Osteoblast (primary cell): ENCODE measurements at regions not wholly inside any gene's neighbourhood (a gene's known extent, or its start where the extent isn't known, plus 50 kb on each side); places are given as distances from the start of the nearest gene placed in this dataset.

Experiments used
- DNase-seq: peaks from one replicate; pipeline ENCODE4 v3.0.0; 2011; ENCODE audit warnings: low spot score, mixed read lengths; ENCODE audit not compliant: insufficient read length; ENCODE audit errors: missing footprints
- H2AFZ ChIP-seq: 2 replicates; pipeline ENCODE4 v1.6.0; 2011; ENCODE audit warnings: mild to moderate bottlenecking, low read length
- H3K27ac ChIP-seq: 2 replicates; pipeline ENCODE4 v1.5.1; 2011; ENCODE audit warnings: mild to moderate bottlenecking, low read depth, low read length, moderate library complexity
- H3K27me3 ChIP-seq: 2 replicates; pipeline ENCODE4 v1.6.0; 2012; ENCODE audit warnings: mild to moderate bottlenecking, control low read depth, inconsistent platforms, low read length, moderate library complexity; ENCODE audit not compliant: insufficient read depth
- H3K36me3 ChIP-seq: 2 replicates; pipeline ENCODE4 v1.5.1; 2011; ENCODE audit warnings: mild to moderate bottlenecking, low read length, control low read depth, moderate library complexity; ENCODE audit not compliant: insufficient read depth
- H3K4me1 ChIP-seq: 2 replicates; pipeline ENCODE4 v1.5.1; 2011; ENCODE audit warnings: mild to moderate bottlenecking, low read length, control low read depth, moderate library complexity; ENCODE audit not compliant: insufficient read depth
- H3K4me2 ChIP-seq: 2 replicates; pipeline ENCODE4 v1.6.0; 2011; ENCODE audit warnings: mild to moderate bottlenecking, low read length; ENCODE audit not compliant: insufficient read depth
- H3K4me3 ChIP-seq: fragments of 200-600 bp; sonication (generic); 3 replicates; pipeline ENCODE4 v1.5.1; 2012; ENCODE audit warnings: mild to moderate bottlenecking, low read length, inconsistent platforms; ENCODE audit not compliant: insufficient read depth
- H3K79me2 ChIP-seq: 2 replicates; pipeline ENCODE4 v1.6.0; 2012; ENCODE audit warnings: mild to moderate bottlenecking, low read length, control low read depth, inconsistent platforms; ENCODE audit not compliant: insufficient read depth
- H3K9me3 ChIP-seq: 2 replicates; pipeline ENCODE4 v1.5.1; 2011; ENCODE audit warnings: low read depth, low read length, control low read depth
- H4K20me1 ChIP-seq: 2 replicates; pipeline ENCODE4 v1.6.0; 2012; ENCODE audit warnings: mild to moderate bottlenecking, low read length, control low read depth; ENCODE audit not compliant: insufficient read depth
- TF ChIP-seq, protein P1 (sequence below): IDR thresholded peaks from 2 replicates; pipeline ENCODE4 v1.5.1; 2011; ENCODE audit warnings: mild to moderate bottlenecking, low read depth, low read length, moderate library complexity; ENCODE audit errors: extremely low read depth

DNA sequence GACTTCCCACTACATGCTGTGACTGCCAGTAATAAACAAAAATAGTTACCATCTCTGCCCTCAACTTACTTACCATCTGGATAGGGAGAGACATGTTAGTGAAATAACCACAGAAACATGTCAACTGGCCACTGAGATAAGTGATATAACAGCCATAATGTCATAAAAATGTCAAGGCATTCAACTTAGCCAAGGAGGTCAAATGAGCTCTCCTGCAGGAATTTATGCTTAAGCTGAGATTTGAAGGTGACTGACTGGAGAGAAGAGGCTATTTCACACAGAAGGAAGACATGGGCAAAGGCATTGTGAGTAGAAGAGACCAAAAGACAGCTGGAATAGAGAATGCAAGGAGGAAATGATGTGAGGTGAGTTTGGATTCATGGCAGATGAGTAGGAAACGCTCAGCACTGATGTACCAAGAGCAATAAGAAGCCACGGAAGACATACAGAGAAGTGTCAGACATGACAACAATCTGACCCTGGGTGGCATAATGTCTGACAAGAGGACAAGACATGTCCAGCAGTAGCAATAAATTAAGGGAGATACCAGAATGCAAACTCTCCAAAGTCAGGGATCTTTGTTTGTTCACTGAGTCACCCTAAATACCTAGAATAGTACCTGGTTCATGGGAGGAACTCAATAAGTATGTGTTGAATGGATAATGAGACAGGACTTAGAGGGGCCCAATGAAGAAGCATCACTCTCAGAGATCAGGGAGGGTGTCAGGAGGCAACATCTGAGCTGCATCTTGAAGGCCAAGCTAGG is 318.8 kb downstream of the ACTL7B start:
- H3K4me1 ChIP-seq = peaks cover 16% of the 10 kb centered on the region
- H2AFZ ChIP-seq = no peak overlapping the region
- no peak overlapping the region for H3K4me3 ChIP-seq
- no peaks in the 10 kb centered on the region for H3K36me3 ChIP-seq
- no peak overlapping the region for H3K4me2 ChIP-seq
- H4K20me1 ChIP-seq = no peaks in the 10 kb centered on the region
- TF ChIP-seq, protein P1, sequence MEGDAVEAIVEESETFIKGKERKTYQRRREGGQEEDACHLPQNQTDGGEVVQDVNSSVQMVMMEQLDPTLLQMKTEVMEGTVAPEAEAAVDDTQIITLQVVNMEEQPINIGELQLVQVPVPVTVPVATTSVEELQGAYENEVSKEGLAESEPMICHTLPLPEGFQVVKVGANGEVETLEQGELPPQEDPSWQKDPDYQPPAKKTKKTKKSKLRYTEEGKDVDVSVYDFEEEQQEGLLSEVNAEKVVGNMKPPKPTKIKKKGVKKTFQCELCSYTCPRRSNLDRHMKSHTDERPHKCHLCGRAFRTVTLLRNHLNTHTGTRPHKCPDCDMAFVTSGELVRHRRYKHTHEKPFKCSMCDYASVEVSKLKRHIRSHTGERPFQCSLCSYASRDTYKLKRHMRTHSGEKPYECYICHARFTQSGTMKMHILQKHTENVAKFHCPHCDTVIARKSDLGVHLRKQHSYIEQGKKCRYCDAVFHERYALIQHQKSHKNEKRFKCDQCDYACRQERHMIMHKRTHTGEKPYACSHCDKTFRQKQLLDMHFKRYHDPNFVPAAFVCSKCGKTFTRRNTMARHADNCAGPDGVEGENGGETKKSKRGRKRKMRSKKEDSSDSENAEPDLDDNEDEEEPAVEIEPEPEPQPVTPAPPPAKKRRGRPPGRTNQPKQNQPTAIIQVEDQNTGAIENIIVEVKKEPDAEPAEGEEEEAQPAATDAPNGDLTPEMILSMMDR = no peak
- H3K27me3 ChIP-seq = no peaks in the 10 kb centered on the region
- H3K27ac ChIP-seq = no peak overlapping the region
- peaks cover 1% of the 10 kb centered on the region for H3K9me3 ChIP-seq
- H3K79me2 ChIP-seq = no peaks in the 10 kb centered on the region
- no peak for DNase-seq

DNA sequence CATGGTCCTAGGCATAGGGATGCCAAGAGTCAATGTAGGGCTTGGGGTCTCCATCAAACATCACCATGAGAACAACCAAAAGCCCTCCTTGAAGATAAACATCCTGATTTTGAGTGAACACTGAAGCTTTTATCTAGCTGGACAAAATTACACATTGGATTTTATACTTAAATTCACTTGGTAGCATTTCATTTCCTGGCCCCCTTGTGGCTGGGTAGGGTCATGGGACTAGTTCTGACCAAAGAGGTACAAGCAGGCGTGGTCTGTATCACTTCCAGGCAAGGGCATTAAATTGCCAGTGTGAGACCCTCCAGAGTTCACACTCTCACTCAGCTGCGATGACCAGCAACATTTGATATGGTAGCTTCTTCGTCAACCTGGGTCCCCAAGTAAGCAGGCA is 320.3 kb downstream of the ACTL7B start:
- Histone ChIP-seq H4K20me1 (no peaks in the 10 kb centered on the region), H3K9me3 (peaks cover 1% of the 10 kb centered on the region), H3K36me3 (no peaks in the 10 kb centered on the region), H3K4me3 (no peak overlapping the region), H3K4me1 (peaks cover 16% of the 10 kb centered on the region), H2AFZ (no peak overlapping the region), H3K27me3 (no peaks in the 10 kb centered on the region), H3K79me2 (no peaks in the 10 kb centered on the region), H3K27ac (peak overlapping the region; percentile 65), H3K4me2 (no peak overlapping the region)
- DNase-seq = peak; percentile 88
- TF ChIP-seq, protein P1 = peak; percentile 53

DNA sequence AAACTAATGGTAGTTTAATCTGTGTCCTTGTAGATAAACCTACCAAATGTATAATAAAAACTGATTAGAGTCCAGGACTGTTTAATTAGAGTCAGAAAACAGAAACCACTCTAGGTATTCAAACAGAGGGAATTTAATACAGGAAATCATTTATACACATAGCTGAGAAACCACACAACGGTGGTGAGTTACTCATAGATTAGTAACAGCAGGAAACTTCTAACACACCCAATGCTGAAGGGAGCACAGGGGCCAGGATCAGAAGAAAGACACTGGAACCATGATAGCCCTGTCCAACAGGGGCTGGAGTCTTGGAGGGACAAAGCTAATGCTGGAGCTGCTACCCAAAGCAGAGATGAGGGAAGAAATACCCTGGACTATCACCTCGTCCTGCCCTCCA is 321.0 kb downstream of the ACTL7B start:
- peak; percentile 96 for DNase-seq
- H3K79me2 ChIP-seq = no peaks in the 10 kb centered on the region
- H3K27ac ChIP-seq = peak overlapping the region; percentile 65
- H3K36me3 ChIP-seq = no peaks in the 10 kb centered on the region
- no peak overlapping the region for H3K4me3 ChIP-seq
- peak overlapping the region; percentile 64 for H3K4me2 ChIP-seq
- H2AFZ ChIP-seq = peak overlapping the region; percentile 48
- H3K4me1 ChIP-seq = peaks cover 16% of the 10 kb centered on the region
- no peaks in the 10 kb centered on the region for H3K27me3 ChIP-seq
- H3K9me3 ChIP-seq = peaks cover 1% of the 10 kb centered on the region
- TF ChIP-seq, protein P1 = no peak
- no peaks in the 10 kb centered on the region for H4K20me1 ChIP-seq

DNA sequence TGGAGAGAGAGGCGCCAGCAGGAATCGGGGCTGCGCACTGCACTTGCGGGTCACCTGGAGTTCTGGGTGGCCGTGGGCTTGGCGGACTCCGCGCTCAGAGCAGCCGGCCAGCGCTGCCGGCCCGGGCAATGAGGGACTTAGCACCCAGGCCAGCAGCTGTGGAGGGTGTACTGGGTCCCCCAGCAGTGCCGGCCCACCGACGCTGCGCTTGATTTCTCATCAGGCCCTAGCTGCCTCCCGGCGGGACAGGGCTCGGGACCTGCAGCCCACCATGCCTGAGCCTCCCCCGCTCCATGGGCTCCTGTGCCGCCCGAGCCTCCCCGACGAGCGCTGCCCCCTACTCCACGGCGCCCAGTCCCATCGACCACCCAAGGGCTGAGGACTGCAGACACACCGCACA is 325.6 kb downstream of the ACTL7B start:
- no peaks in the 10 kb centered on the region for H3K27me3 ChIP-seq
- peaks cover 13% of the 10 kb centered on the region for H3K4me1 ChIP-seq
- no peak overlapping the region for H2AFZ ChIP-seq
- no peak overlapping the region for H3K4me3 ChIP-seq
- no peak overlapping the region for H3K27ac ChIP-seq
- peaks cover 1% of the 10 kb centered on the region for H3K9me3 ChIP-seq
- H3K79me2 ChIP-seq = no peaks in the 10 kb centered on the region
- TF ChIP-seq, protein P1 = no peak
- no peaks in the 10 kb centered on the region for H3K36me3 ChIP-seq
- no peak for DNase-seq
- no peaks in the 10 kb centered on the region for H4K20me1 ChIP-seq
- no peak overlapping the region for H3K4me2 ChIP-seq
